HEK293 (cell line): ENCODE measurements at regions not wholly inside any gene's neighbourhood (a gene's known extent, or its start where the extent isn't known, plus 50 kb on each side); places are given as distances from the start of the nearest gene placed in this dataset.

Source experiments
- CTCF ChIA-PET: fragments of 350-600 bp; formaldehyde crosslinking; extraction: SDS; loops from one replicate; lab custom pipeline; 2021; ENCODE audit warnings: antibody characterized with exemption; lab: Yijun Ruan, JAX
- POLR2A ChIA-PET: fragments of 300-600 bp; formaldehyde crosslinking; extraction: SDS; loops from one replicate; lab custom pipeline; 2020; ENCODE audit warnings: antibody characterized with exemption, inconsistent platforms; lab: Yijun Ruan, JAX
- H3K27ac ChIP-seq: fragments of 200-500 bp; sonication (Bioruptor generic); 2 replicates; pipeline ENCODE4 v1.5.1; 2014; ENCODE audit warnings: low read depth, low read length, control low read depth, inconsistent platforms; ENCODE audit errors: extremely low read depth
- H3K36me3 ChIP-seq, 2 experiments: fragments of 200-500 bp in 1 of 2; sonication (Bioruptor generic) in 1 of 2; 1 replicate in 1 of 2; 2 replicates in 1 of 2; pipeline ENCODE4 v1.5.1; 2014 to 2017; ENCODE audit warnings: inconsistent platforms in 2 of 2, low read length in 2 of 2; ENCODE audit not compliant: control insufficient read depth in 2 of 2, insufficient read depth in 1 of 2
- H3K4me1 ChIP-seq: fragments of 200-500 bp; sonication (Bioruptor generic); 2 replicates; pipeline ENCODE4 v1.5.1; 2014; ENCODE audit warnings: mild to moderate bottlenecking, low read length, inconsistent platforms; ENCODE audit not compliant: control insufficient read depth, insufficient read depth
- H3K4me3 ChIP-seq: 2 replicates; pipeline ENCODE4 v1.5.1; 2011; ENCODE audit warnings: low read depth, mild to moderate bottlenecking, control low read depth, low read length, moderate library complexity
- H3K9me3 ChIP-seq: fragments of 200-500 bp; sonication (Bioruptor generic); 2 replicates; pipeline ENCODE4 v1.5.1; 2014; ENCODE audit warnings: low read depth, low read length, inconsistent platforms; ENCODE audit not compliant: control insufficient read depth, insufficient read depth
- IKZF3 ChIP-seq: fragments of 450-650 bp; IDR thresholded peaks from 2 replicates; pipeline ENCODE4 v1.5.0; 2018; ENCODE audit warnings: missing biosample characterization, mild to moderate bottlenecking, missing genetic modification characterization, moderate library complexity
- KLF8 ChIP-seq: fragments of 450-650 bp; formaldehyde crosslinking; IDR thresholded peaks from 2 replicates; pipeline ENCODE4 v1.5.1; 2016; ENCODE audit warnings: missing biosample characterization, missing genetic modification characterization
- REPIN1 ChIP-seq: fragments of 450-650 bp; formaldehyde crosslinking; IDR thresholded peaks from 2 replicates; pipeline ENCODE4 v1.5.1; 2017; ENCODE audit warnings: missing biosample characterization, missing genetic modification characterization, low read depth
- SALL2 ChIP-seq: fragments of 450-650 bp; formaldehyde crosslinking; IDR thresholded peaks from 2 replicates; pipeline ENCODE4 v1.5.0; 2017; ENCODE audit warnings: missing biosample characterization, mild to moderate bottlenecking, missing genetic modification characterization, borderline replicate concordance
- SCRT1 ChIP-seq: fragments of 450-650 bp; formaldehyde crosslinking; IDR thresholded peaks from 2 replicates; pipeline ENCODE4 v1.5.1; 2016; ENCODE audit warnings: missing biosample characterization, missing genetic modification characterization, borderline replicate concordance
- TCF7L2 ChIP-seq: IDR thresholded peaks from 2 replicates; pipeline ENCODE4 v1.6.1; 2011; ENCODE audit warnings: low read depth, mild to moderate bottlenecking, inconsistent platforms, low read length, moderate library complexity, borderline replicate concordance
- ZEB2 ChIP-seq: fragments of 450-650 bp; formaldehyde crosslinking; IDR thresholded peaks from 2 replicates; pipeline ENCODE4 v1.5.1; 2016; ENCODE audit warnings: missing biosample characterization, missing genetic modification characterization
- ZNF157 ChIP-seq: fragments of 450-650 bp; formaldehyde crosslinking; IDR thresholded peaks from 2 replicates; pipeline ENCODE4 v1.5.1; 2016; ENCODE audit warnings: missing biosample characterization, missing genetic modification characterization
- ZNF354C ChIP-seq: fragments of 450-650 bp; formaldehyde crosslinking; IDR thresholded peaks from 2 replicates; pipeline ENCODE4 v1.5.1; 2016; ENCODE audit warnings: missing biosample characterization, missing genetic modification characterization, low read depth, borderline replicate concordance
- ZNF664 ChIP-seq: fragments of 450-650 bp; formaldehyde crosslinking; IDR thresholded peaks from 2 replicates; pipeline ENCODE4 v1.5.1; 2016; ENCODE audit warnings: missing biosample characterization, missing genetic modification characterization
- TF ChIP-seq, protein P1 (sequence below): fragments of 450-650 bp; formaldehyde crosslinking; IDR thresholded peaks from 2 replicates; pipeline ENCODE4 v1.5.1; 2016; ENCODE audit warnings: missing biosample characterization, missing genetic modification characterization
- TF ChIP-seq, protein P2 (sequence below): fragments of 450-650 bp; formaldehyde crosslinking; conservative IDR thresholded peaks from 2 replicates; pipeline ENCODE4 v1.5.1; 2016; ENCODE audit warnings: low read depth, missing biosample characterization, missing genetic modification characterization
- TF ChIP-seq, protein P3 (sequence below): fragments of 450-650 bp; formaldehyde crosslinking; IDR thresholded peaks from 2 replicates; pipeline ENCODE4 v1.5.1; 2016; ENCODE audit warnings: missing biosample characterization, missing genetic modification characterization

- TF ChIP-seq, protein P1, sequence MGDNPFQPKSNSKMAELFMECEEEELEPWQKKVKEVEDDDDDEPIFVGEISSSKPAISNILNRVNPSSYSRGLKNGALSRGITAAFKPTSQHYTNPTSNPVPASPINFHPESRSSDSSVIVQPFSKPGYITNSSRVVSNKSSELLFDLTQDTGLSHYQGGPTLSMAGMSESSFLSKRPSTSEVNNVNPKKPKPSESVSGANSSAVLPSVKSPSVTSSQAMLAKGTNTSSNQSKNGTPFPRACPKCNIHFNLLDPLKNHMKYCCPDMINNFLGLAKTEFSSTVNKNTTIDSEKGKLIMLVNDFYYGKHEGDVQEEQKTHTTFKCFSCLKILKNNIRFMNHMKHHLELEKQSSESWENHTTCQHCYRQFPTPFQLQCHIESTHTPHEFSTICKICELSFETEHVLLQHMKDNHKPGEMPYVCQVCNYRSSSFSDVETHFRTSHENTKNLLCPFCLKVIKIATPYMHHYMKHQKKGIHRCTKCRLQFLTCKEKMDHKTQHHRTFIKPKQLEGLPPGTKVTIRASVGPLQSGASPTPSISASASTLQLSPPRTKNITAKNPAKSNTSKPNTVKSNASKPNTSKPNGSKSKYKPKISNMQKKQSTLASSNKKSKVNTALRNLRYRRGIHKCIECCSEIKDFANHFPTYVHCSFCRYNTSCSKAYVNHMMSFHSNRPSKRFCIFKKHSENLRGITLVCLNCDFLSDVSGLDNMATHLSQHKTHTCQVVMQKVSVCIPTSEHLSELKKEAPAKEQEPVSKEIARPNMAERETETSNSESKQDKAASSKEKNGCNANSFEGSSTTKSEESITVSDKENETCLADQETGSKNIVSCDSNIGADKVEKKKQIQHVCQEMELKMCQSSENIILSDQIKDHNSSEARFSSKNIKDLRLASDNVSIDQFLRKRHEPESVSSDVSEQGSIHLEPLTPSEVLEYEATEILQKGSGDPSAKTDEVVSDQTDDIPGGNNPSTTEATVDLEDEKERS (tag by site-specific recombination) = no peak
- ChIA-PET POLR2A (no interaction called here), CTCF (no interaction called here)
- Histone ChIP-seq H3K27ac (no peak overlapping the region), H3K9me3 (no peaks in the 10 kb centered on the region), H3K4me1 (no peaks in the 10 kb centered on the region), H3K36me3 (no peaks in the 10 kb centered on the region), H3K4me3 (no peak overlapping the region)
These were observed 231.5 kb downstream of the PTH2R start for GRCh38 chr2:208638059-208638458.

DNA sequence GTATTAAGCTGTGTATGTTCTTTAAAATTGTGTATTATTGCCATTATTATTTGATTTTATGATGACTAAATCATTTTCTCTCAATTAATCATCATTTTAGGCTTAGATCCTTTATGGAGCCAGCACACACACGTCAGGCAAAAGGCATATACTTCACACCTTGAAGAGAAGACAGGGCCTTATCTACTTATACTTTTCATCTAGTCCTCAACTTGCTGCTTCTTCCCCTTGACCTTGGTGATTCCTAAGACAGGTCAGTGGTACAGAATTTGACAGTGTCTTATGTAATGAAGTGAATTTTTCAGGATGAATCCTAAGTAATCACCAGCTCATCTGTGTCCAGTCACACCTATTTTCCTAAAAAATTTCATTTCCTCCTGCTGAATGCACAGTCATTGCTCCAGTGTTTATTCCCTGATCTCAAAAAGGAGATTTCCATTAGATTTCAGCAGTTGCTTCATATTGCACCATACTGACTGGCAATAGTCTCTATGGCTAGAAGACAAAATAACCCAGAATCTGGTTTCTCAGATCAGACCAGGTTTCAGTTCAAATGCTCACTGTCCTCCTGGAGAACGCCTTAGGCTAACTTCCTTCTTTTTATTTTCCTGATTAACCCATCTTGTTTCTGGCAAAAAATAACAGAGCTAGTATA, 235.7 kb downstream of the PTH2R start:
- TF ChIP-seq REPIN1 (tag by site-specific recombination) (no peak), ZNF664 (tag by site-specific recombination) (no peak), ZNF157 (tag by site-specific recombination) (no peak), IKZF3 (no peak), TCF7L2 (no peak), SALL2 (no peak), ZNF354C (tag by site-specific recombination) (no peak), ZEB2 (tag by site-specific recombination) (no peak), SCRT1 (no peak)
- TF ChIP-seq, protein P2, sequence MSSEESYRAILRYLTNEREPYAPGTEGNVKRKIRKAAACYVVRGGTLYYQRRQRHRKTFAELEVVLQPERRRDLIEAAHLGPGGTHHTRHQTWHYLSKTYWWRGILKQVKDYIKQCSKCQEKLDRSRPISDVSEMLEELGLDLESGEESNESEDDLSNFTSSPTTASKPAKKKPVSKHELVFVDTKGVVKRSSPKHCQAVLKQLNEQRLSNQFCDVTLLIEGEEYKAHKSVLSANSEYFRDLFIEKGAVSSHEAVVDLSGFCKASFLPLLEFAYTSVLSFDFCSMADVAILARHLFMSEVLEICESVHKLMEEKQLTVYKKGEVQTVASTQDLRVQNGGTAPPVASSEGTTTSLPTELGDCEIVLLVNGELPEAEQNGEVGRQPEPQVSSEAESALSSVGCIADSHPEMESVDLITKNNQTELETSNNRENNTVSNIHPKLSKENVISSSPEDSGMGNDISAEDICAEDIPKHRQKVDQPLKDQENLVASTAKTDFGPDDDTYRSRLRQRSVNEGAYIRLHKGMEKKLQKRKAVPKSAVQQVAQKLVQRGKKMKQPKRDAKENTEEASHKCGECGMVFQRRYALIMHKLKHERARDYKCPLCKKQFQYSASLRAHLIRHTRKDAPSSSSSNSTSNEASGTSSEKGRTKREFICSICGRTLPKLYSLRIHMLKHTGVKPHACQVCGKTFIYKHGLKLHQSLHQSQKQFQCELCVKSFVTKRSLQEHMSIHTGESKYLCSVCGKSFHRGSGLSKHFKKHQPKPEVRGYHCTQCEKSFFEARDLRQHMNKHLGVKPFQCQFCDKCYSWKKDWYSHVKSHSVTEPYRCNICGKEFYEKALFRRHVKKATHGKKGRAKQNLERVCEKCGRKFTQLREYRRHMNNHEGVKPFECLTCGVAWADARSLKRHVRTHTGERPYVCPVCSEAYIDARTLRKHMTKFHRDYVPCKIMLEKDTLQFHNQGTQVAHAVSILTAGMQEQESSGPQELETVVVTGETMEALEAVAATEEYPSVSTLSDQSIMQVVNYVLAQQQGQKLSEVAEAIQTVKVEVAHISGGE (tag by site-specific recombination) = no peak
- TF ChIP-seq, protein P3, sequence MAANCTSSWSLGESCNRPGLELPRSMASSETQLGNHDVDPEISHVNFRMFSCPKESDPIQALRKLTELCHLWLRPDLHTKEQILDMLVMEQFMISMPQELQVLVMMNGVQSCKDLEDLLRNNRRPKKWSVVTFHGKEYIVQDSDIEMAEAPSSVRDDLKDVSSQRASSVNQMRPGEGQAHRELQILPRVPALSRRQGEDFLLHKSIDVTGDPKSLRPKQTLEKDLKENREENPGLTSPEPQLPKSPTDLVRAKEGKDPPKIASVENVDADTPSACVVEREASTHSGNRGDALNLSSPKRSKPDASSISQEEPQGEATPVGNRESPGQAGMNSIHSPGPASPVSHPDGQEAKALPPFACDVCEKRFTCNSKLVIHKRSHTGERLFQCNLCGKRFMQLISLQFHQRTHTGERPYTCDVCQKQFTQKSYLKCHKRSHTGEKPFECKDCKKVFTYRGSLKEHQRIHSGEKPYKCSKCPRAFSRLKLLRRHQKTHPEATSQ (tag by site-specific recombination) = no peak
- no peak overlapping the region for H3K27ac ChIP-seq
- H3K4me3 ChIP-seq = no peak overlapping the region
- H3K9me3 ChIP-seq = no peaks in the 10 kb centered on the region
- CTCF ChIA-PET = interaction anchor here (0.7 kb wide), 1 partner anchor 192 kb away, joined by 3 read pairs; no protein-coding TSS in a partner anchor
- POLR2A ChIA-PET = no interaction called here
- H3K36me3 ChIP-seq = no peaks in the 10 kb centered on the region
- H3K4me1 ChIP-seq = no peaks in the 10 kb centered on the region

DNA sequence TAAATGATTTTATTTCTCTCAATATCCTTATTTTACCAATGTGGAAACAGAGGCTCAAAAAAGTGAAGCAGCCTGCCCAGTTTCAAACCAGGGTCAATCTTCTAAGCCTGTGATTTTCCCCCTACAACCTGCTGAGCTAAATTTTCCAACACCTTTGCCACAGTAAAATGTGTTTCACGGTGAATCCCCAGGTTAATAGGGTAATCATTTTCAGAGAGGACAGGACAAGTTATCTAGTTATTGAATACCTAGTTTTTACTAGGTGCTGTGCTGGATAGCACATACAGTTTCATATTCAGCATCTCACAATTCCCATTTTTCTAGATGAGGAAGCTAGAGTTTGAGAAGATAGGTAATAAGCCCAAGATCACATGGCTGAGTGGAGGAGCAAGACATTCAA, 236.6 kb downstream of the PTH2R start:
- no peaks in the 10 kb centered on the region for H3K36me3 ChIP-seq
- no peak overlapping the region for H3K27ac ChIP-seq
- H3K9me3 ChIP-seq = no peaks in the 10 kb centered on the region
- POLR2A ChIA-PET = no interaction called here
- TF ChIP-seq KLF8 = no peak
- H3K4me1 ChIP-seq = no peaks in the 10 kb centered on the region
- CTCF ChIA-PET = no interaction called here
- no peak overlapping the region for H3K4me3 ChIP-seq
